Coronary artery (tissue), 2 donors: ENCODE measurements at regions not wholly inside any gene's neighbourhood (a gene's known extent, or its start where the extent isn't known, plus 50 kb on each side); places are given as distances from the start of the nearest gene placed in this dataset.
A peak's percentile ranks its signal among the peaks of the same experiment; 100 is the strongest.
"Not testable (repeated sequence)": the region's sequence is repeated elsewhere in the genome, so short reads cannot be mapped to it uniquely, and the experiment has no call there.

Experiments used
- DNase-seq: peaks from one replicate; pipeline ENCODE4 v3.0.0-alpha.2; 2017; ENCODE audit warnings: low spot score
- H3K27ac ChIP-seq, 2 donors: fragments of 200-600 bp; sonication (generic); one replicate each; pipeline ENCODE4 v1.5.1; 2016 to 2019
- H3K4me3 ChIP-seq: fragments of 200-600 bp; sonication (generic); 2 replicates; pipeline ENCODE4 v1.5.1; 2016; ENCODE audit warnings: mild to moderate bottlenecking, moderate library complexity
- TF ChIP-seq, protein P1 (sequence below): fragments of 200-600 bp; sonication (generic); IDR thresholded peaks from one replicate; pipeline ENCODE4 v1.5.1; 2019; ENCODE audit warnings: antibody characterized with exemption

DNA sequence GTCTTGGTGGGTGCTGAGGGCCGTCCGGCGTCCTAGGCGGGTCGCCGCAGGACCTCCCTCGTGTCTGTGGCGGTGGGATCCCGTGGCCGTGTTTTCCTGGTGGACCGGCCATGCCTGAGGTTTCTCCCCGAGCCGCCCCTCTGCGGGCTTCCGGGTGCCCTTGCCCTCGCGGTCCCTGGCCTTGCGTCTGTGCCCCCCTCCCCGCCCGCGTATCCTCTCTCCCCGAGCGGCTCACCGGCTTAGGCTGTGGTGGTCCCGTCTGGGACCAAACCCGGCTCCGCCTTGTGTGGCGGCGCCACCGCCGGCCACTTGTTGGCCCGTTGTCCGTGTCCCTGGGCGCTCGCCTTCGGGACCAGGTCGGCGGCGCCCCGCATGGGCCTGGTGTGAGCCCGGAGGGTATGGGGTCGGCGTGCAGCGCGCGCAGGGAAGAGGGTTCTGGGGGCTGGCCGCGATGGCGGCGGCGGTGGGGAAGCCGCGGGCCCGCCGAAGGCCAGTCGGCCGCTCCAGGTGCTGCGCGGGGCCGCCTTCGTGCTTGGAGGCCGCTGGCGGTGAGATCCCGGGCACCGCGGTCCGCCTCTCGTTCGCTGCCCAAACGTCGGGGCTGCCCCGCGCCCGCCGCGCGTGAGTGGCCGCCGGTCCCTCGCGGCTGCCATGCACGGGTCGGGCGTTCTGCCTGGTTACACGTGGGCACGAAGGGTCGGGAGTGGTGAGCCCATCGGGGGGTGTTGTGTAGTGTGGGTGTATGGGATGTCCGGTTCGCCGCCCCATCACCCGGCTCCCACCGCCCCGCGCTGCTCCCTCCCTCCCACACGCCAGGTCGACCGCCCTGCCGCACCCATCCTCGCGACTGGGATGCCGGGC lies 3899.1 kb upstream of the OR11H1 start:
- H3K4me3 ChIP-seq: no peak overlapping the region
- H3K27ac ChIP-seq: no peak overlapping the region
- TF ChIP-seq, protein P1, sequence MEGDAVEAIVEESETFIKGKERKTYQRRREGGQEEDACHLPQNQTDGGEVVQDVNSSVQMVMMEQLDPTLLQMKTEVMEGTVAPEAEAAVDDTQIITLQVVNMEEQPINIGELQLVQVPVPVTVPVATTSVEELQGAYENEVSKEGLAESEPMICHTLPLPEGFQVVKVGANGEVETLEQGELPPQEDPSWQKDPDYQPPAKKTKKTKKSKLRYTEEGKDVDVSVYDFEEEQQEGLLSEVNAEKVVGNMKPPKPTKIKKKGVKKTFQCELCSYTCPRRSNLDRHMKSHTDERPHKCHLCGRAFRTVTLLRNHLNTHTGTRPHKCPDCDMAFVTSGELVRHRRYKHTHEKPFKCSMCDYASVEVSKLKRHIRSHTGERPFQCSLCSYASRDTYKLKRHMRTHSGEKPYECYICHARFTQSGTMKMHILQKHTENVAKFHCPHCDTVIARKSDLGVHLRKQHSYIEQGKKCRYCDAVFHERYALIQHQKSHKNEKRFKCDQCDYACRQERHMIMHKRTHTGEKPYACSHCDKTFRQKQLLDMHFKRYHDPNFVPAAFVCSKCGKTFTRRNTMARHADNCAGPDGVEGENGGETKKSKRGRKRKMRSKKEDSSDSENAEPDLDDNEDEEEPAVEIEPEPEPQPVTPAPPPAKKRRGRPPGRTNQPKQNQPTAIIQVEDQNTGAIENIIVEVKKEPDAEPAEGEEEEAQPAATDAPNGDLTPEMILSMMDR: no peak
- no peak for DNase-seq

DNA sequence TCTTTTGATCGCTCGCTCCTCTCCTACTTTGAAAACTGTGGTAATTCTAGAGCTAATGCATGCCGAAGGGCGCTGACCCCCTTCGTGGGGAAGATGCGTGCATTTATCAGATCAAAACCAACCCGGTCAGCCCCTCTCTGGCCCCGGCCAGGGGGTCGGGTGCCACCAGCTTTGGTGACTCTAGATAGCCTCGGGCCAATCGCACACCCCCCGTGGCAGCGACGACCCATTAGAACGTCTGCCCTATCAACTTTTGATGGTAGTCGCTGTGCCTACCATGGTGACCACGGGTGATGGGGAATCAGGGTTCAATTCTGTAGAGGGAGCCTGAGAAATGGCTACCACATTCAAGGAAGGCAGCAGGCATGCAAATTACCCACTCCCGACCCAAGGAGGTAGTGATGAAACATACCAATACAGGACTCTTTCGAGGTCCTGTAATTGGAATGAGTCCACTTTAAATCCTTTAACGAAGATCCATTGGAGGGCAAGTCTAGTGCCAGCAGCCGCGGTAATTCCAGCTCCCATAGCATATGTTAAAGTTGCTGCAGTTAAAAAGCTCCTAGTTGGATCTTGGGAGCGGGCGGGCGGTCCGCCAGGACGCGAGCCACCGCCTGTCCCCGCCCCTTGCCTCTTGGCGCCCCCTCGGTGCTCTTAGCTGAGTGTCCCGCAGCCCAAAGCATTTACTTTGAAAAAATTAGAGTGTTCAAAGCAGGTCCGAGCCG lies 3898.2 kb upstream of the OR11H1 start:
- TF ChIP-seq, protein P1: no peak
- Histone ChIP-seq H3K27ac (no peak overlapping the region), H3K4me3 (no peak overlapping the region)
- DNase-seq: peak; percentile 74

DNA sequence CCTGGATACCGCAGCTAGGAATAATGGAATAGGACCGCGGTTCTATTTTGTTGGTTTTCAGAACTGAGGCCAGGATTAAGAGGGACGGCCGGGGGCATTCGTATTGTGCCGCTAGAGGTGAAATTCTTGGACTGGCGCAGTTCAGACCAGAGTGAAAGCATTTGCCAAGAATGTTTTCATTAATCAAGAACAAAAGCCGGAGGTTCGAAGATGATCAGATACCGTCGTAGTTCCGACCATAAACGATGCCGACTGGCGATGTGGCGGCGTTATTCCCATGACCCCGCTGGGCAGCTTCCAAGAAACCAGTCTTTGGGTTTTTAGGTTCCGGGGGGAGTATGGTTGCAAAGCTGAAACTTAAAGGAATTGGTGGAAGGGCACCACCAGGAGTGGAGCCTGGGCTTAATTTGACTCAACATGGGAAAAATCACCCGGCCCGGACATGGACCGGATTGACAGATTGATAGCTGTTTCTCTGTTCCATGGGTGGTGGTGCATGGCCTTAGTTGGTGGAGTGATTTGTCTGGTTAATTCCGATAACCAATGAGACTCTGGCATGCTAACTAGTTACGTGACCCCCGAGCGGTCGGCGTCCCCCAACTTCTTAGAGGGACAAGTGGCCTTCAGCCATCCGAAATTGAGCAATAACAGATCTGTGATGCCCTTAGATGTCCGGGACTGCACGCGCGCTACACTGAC lies 3897.5 kb upstream of the OR11H1 start:
- H3K4me3 ChIP-seq, H3K27ac ChIP-seq, DNase-seq: not testable (repeated sequence)
